HG03469 (cell line): ENCODE measurements at regions not wholly inside any gene's neighbourhood (a gene's known extent, or its start where the extent isn't known, plus 50 kb on each side); places are given as distances from the start of the nearest gene placed in this dataset.
"Not testable (repeated sequence)": the region's sequence is repeated elsewhere in the genome, so short reads cannot be mapped to it uniquely, and the experiment has no call there.

ENCODE experiments used
- ATAC-seq: cut with Tn5 transposase; IDR thresholded peaks from one replicate; pipeline ENCODE4 v1.9.1; 2021; ENCODE audit warnings: mild to moderate bottlenecking, moderate library complexity, moderate number of reproducible peaks; ENCODE audit not compliant: unreplicated experiment

- ATAC-seq, result no peak
Measured at GRCh38 chr3:127045435-127046045, 62.6 kb downstream of the PLXNA1 start.

GRCh38 chr3:127046690-127047089, 63.8 kb downstream of the PLXNA1 start:
- ATAC-seq, result not testable (repeated sequence)

GRCh38 chr3:127049393-127049792, 66.5 kb downstream of the PLXNA1 start:
- ATAC-seq, result no peak

DNA sequence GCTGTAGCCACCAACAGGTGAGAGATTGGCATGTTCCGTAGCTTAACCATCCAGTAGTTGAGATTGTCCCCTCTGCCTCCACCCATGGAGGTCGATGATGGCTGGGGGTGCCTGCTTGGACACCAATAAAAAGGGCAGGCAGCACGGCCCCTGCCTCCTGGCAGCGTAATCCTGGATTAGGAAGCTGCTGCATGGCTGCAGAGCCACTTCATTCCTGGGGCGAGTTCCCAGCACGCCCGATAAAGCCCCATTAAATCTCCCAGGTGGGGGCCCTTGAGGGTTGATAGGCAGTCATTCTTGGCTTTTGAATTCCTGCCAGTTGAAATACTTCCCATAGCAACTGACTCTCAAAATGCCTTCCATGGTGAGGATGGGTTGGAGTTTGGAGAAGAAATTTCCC, 67.8 kb downstream of the PLXNA1 start:
- no peak for ATAC-seq

GRCh38 chr3:127052121-127052561, 69.2 kb downstream of the PLXNA1 start:
- no peak for ATAC-seq

DNA sequence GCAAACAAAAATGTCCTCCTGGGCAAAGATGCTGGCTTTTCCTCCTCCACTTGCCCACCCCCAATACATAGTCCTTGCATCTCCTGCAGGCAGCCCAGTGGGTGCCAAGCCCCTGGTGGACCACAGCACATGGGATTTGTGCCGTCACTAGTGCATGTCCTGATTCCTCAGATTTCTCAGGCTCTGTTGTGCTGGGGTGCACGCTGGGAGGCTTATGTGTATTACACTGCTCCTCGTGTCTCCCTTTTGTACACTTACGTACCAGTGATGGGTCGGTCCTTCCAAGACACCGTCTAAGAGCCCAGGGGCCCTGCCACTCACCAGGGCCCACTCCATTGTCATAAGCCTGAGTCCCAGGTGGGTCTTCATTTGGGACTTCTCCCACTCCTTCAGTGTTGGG, 70.1 kb downstream of the PLXNA1 start:
- ATAC-seq, result no peak

GRCh38 chr3:127053450-127053849, 70.5 kb downstream of the PLXNA1 start:
- ATAC-seq, result no peak

GRCh38 chr3:127053979-127054378, 71.1 kb downstream of the PLXNA1 start:
- no peak for ATAC-seq

GRCh38 chr3:127056281-127056680, 73.4 kb downstream of the PLXNA1 start:
- ATAC-seq, result no peak

GRCh38 chr3:127056976-127057375, 74.1 kb downstream of the PLXNA1 start:
- no peak for ATAC-seq

DNA sequence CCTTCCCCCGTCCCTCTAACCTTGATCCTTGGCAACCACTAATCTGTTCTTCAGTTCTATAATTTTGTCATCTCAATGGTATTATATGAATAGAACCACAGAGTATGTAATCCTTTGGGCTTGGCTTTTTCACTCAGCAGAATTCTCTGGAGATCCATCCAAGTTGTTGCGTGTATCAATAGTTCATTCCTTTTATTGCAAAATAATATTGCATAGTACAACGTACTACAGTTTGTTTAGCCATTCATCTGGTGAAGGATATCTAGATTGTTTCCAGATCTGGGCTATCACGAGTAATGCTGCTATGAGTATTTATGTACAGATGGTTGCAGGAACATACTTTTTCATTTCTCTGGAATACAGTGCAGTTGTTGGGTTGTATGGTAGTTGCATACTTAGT, 76.2 kb downstream of the PLXNA1 start:
- ATAC-seq, result no peak

DNA sequence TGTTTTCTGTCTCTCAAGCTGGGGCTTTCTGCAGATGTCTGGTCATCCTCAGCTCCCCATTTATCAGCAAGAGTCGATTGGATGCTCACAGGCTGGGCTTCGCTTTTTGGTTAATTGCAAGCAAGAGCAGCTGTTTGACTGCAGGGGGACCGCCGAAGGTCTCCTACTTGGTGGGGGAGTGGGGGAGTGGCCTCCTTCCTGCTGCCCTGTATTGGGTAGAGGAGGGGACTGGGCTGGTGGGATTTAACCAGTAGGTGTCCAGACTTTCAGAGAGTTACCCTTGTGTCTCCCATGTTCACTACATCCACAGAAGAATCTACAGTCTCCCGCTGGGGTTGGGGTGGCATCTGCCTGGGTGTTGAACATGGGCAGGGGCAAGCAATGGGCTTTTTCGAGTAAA, 78.7 kb downstream of the PLXNA1 start:
- no peak for ATAC-seq

DNA sequence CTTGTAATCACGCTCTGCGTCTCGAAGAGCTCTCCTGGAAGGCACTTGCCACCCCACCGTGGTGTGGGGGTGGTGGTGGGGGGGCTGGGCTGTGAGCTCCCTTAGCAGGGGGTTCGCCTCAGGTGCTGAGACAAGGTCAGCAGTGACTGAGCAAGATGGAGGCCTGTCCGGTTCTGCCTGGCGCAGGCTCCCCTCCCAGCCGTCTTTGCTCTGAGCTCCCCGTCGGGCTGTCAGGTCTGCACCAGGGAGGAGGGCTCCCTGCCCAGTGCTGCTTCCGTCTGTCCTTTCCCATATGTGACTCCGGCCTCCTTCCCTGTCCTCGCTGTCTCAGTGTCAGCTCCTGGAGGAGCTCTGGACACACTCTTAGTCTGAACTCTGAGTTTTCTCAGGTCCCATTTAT, 80.0 kb downstream of the PLXNA1 start:
- no peak for ATAC-seq

- ATAC-seq, result no peak
Measured at GRCh38 chr3:127063916-127064315, 81.0 kb downstream of the PLXNA1 start.

GRCh38 chr3:127064391-127065137, 81.6 kb downstream of the PLXNA1 start:
- no peak for ATAC-seq

- ATAC-seq, result no peak
Measured at GRCh38 chr3:127065138-127065427, 82.2 kb downstream of the PLXNA1 start.

DNA sequence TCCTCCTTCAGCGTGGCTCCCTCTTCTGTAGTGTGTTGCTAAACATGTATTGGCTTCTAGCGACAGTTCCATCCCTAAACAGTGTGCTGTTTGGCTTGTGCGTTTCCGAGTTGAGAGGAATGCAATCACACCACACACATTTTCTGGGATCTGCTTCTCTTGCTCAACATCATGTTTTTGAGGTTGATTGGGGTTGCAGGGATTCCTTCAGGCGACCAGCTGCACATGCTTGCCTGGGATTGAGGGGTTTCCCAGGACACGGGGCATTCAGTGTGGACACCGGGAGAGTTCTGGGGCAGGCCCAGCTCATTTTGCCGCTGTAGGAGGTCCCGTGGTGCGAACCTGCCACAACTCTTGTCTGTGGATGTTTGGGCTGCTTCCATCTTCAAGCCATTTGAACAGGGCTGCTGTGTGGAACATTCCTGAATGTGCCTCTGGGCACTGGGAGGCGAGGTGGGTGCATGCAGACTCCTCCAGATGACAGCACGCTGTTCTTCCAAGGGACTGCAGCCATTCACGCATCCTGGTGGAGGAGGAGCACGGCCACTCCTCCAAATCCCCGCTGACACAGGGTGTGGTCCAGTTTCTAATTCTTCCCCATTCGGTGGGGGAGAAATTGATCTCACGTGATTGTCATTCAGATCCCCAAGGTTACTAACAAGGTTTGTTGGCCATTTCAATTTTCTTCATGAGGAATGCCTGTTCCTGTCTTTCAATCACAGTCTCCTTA, 82.8 kb downstream of the PLXNA1 start:
- no peak for ATAC-seq

- ATAC-seq, result no peak
Measured at GRCh38 chr3:127066635-127067034, 83.7 kb downstream of the PLXNA1 start.

GRCh38 chr3:127067116-127067910, 84.4 kb downstream of the PLXNA1 start:
- ATAC-seq, result no peak

DNA sequence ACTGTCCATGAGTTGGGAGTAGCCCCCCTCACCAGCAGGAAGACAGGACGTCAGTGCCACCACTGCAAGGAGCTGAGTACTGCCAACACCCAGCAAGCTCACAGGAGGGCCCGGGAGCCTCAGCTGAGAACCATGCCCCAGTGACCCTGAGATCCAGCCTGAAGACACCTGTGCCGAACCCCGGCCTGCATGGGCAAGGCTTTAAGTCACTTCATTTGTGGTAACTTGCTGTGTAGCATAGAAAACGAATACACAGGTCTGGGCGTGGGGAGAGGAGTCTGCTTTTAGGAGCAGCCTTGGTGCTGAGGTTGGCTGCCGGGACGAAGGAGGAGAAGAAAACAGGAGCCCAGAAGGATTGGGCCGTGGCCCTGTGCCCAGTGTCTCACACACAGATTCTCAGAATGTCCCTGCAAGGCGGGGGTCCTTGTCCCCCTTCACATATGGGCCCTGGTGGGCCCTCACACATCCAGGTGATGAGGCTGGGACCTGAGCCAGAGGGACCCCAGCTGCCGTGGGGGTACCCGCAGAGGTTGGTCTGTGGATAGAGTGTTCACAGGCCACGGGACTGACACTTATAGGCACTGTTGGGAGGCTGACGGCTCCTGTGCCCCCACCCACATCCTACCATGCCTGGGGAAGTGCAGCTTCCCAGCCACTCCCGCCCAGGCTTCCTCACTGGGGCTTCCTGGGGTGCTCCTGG, 85.3 kb downstream of the PLXNA1 start:
- ATAC-seq, result no peak

DNA sequence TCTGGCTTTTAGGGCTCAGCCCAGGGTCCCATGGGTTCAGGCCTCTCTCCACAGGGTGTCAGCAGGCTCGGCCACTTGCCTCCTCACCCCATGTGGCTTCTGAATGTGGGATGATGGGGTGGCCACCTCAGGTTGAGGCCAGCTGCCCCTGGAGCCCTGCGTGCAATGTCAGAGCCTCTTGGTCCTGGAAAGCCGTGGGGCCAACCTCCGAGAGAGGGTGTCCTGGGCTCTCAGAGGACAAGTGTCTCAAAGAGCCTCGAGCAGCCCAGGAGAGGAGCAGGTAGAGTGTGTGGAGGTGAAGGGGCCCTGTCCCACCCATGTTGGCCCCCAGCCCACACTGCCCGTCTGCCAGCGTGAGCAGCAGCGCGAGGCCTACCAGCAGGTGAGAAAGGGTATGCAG, 86.0 kb downstream of the PLXNA1 start:
- no peak for ATAC-seq
